Testis (tissue), 2 donors: ENCODE measurements at regions not wholly inside any gene's neighbourhood (a gene's known extent, or its start where the extent isn't known, plus 50 kb on each side); places are given as distances from the start of the nearest gene placed in this dataset.

Experiments
- DNase-seq: peaks from one replicate; pipeline ENCODE4 v3.0.0-alpha.2; 2019
- H3K27ac ChIP-seq, 2 donors: fragments of 200-600 bp; sonication (generic); one replicate each; pipeline ENCODE4 v1.5.1; 2019
- H3K27me3 ChIP-seq: fragments of 200-600 bp; sonication (generic); one replicate; pipeline ENCODE4 v1.5.1; 2019
- H3K36me3 ChIP-seq: fragments of 200-600 bp; sonication (generic); one replicate; pipeline ENCODE4 v1.5.1; 2017; ENCODE audit warnings: low read depth; ENCODE audit errors: missing control alignments
- H3K4me1 ChIP-seq: fragments of 200-600 bp; sonication (generic); one replicate; pipeline ENCODE4 v1.5.1; 2019
- H3K4me3 ChIP-seq, 2 donors: fragments of 200-600 bp; sonication (generic); one replicate each; pipeline ENCODE4 v1.5.1; 2017 to 2019
- H3K9me3 ChIP-seq: fragments of 200-600 bp; sonication (generic); one replicate; pipeline ENCODE4 v1.5.1; 2017
- POLR2A ChIP-seq: fragments of 450-650 bp; IDR thresholded peaks from one replicate; pipeline ENCODE4 v1.6.1; 2017; ENCODE audit warnings: antibody characterized with exemption, mild to moderate bottlenecking, moderate library complexity
- WGBS, 2 donors: methylation state at CpG; one replicate each; pipeline ENCODE4 v1.1.5; 2018; 5-methylcytosine and 5-hydroxymethylcytosine counted together
- intact Hi-C: fragments of 100-400 bp; cut with DNase I; formaldehyde crosslinking; loops from one replicate; pipeline ENCODE4 v1.15.1; 2023; ENCODE audit warnings: low total_unique reads
- TF ChIP-seq, protein P1 (sequence below), 3 experiments: fragments of 450-650 bp in 2 of 3; fragments of 200-600 bp in 1 of 3; sonication (generic) in 1 of 3; IDR thresholded peaks; one replicate each; pipeline ENCODE4 v1.5.1; 2016 to 2019; ENCODE audit warnings: antibody characterized with exemption in 3 of 3, mild to moderate bottlenecking in 2 of 3, moderate library complexity in 1 of 3

DNA sequence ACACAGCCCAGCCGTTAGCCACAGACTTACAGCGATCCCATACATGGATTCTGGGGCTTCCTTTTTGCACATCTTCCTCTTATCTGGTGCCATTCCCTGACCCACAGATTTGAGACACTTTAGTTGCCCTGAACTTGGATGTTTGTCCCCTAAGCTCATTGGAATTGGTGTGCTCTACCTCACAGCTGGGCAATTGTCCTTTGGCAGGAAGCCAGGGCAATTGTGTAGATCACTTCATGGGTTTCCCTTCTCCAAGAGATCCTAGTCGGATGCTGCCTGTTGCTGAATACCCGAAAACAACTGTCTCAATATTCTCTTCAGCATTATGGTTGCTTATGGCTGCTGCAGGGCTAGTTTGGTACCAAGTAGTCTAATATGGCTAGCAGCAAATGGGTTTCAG is 470.7 kb upstream of the MKI67 start:
- no peak for DNase-seq
- TF ChIP-seq, protein P1, sequence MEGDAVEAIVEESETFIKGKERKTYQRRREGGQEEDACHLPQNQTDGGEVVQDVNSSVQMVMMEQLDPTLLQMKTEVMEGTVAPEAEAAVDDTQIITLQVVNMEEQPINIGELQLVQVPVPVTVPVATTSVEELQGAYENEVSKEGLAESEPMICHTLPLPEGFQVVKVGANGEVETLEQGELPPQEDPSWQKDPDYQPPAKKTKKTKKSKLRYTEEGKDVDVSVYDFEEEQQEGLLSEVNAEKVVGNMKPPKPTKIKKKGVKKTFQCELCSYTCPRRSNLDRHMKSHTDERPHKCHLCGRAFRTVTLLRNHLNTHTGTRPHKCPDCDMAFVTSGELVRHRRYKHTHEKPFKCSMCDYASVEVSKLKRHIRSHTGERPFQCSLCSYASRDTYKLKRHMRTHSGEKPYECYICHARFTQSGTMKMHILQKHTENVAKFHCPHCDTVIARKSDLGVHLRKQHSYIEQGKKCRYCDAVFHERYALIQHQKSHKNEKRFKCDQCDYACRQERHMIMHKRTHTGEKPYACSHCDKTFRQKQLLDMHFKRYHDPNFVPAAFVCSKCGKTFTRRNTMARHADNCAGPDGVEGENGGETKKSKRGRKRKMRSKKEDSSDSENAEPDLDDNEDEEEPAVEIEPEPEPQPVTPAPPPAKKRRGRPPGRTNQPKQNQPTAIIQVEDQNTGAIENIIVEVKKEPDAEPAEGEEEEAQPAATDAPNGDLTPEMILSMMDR (IDR thresholded peaks at IDR 0.05) = no peak
- no peak for TF ChIP-seq POLR2A
- Histone ChIP-seq H3K4me3 (no peak overlapping the region), H3K36me3 (no peaks in the 10 kb centered on the region), H3K27ac (no peak overlapping the region), H3K9me3 (no peaks in the 10 kb centered on the region), H3K4me1 (no peaks in the 10 kb centered on the region), H3K27me3 (no peaks in the 10 kb centered on the region)
- 85 to 93% methylated on average over 4 of the region's 4 CpGs for WGBS, 2 donors
- intact Hi-C loops = no loop called here

DNA sequence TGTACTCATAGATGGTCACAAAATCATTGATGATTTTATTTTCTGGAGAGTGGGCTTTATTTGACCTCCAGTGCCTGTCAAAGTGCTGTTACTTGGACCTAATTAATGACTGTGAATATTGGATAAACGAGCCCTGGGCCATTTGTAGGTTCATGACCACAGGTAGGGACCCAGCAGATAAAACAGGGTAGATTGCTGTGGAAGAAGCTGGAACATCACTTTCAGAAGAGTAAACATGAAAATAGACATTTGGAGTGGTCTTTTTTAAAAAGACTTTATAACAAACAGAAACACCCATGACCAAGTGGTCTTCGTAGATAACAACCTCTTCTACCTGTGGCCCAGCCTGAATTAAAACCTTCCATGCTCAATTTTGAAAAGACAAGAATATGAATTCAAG is 472.8 kb upstream of the MKI67 start:
- intact Hi-C loops = no loop called here
- 90 to 92% methylated on average over 2 of the region's 2 CpGs for whole genome bisulfite sequencing, 2 donors
- TF ChIP-seq POLR2A = no peak
- TF ChIP-seq, protein P1 (IDR thresholded peaks at IDR 0.05) = no peak
- no peak for DNase-seq
- Histone ChIP-seq H3K36me3 (no peaks in the 10 kb centered on the region), H3K4me1 (no peaks in the 10 kb centered on the region), H3K9me3 (no peaks in the 10 kb centered on the region), H3K27ac (no peak overlapping the region), H3K27me3 (no peaks in the 10 kb centered on the region), H3K4me3 (no peak overlapping the region)

- Histone ChIP-seq H3K36me3 (no peaks in the 10 kb centered on the region), H3K4me3 (no peak overlapping the region), H3K27ac (no peak overlapping the region), H3K9me3 (no peaks in the 10 kb centered on the region), H3K27me3 (no peaks in the 10 kb centered on the region), H3K4me1 (no peaks in the 10 kb centered on the region)
- DNase-seq = no peak
- intact Hi-C loops = no loop called here
- 81 to 87% methylated on average over 4 of the region's 4 CpGs for WGBS, 2 donors
- TF ChIP-seq POLR2A = no peak
- TF ChIP-seq, protein P1 (IDR thresholded peaks at IDR 0.05) = no peak
Observed at GRCh38 chr10:128599538-128599937, 473.3 kb upstream of the MKI67 start.

DNA sequence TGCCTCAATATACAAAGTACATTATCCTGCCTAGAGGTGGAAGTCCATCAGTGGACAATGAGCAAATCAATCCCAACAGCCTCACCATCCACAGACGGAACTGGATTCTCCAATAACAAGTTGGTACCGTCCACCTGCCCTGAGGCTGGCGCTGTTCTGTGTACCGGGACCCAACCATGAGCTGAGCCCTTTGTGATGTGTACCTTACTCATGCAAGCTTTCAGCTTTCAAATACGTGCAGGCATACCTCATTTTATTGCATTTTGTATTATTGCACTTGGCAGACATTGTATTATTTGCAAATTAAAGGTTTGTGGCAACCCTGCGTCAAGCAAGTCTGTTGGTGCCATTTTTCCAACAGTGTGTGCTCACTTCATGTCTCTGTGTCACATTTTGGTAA is 476.0 kb upstream of the MKI67 start:
- Histone ChIP-seq H3K4me1 (no peaks in the 10 kb centered on the region), H3K27me3 (no peaks in the 10 kb centered on the region), H3K36me3 (no peaks in the 10 kb centered on the region), H3K4me3 (no peak overlapping the region), H3K27ac (no peak overlapping the region), H3K9me3 (no peaks in the 10 kb centered on the region)
- TF ChIP-seq, protein P1 (IDR thresholded peaks at IDR 0.05) = no peak
- TF ChIP-seq POLR2A = no peak
- no peak for DNase-seq
- intact Hi-C loops = no loop called here
- WGBS, 2 donors = 86 to 93% methylated on average over 6 of the region's 6 CpGs

DNA sequence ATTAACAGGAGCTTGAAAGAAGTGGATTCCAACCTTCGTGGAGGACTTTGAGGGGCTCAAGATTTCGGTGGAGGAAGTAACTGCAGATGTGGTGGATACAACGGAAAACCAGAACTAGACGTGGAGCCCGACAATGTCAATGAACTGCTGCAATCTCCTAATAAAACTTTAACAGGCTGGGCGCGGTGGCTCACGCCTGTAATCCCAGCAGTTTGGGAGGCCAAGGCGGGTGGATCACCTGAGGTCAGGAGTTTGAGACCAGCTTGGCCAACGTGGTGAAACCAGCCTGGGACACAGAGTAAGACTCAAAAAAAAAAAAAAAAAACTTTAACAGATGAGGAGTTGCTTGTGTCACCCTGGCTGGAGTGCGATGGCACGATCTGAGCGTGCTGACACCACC is 477.8 kb upstream of the MKI67 start:
- no peaks in the 10 kb centered on the region for H3K4me1 ChIP-seq
- no peaks in the 10 kb centered on the region for H3K9me3 ChIP-seq
- intact Hi-C loops = no loop called here
- no peak for DNase-seq
- no peak overlapping the region for H3K4me3 ChIP-seq
- no peak overlapping the region for H3K27ac ChIP-seq
- WGBS, 2 donors = 91 to 94% methylated on average over 13 of the region's 13 CpGs
- TF ChIP-seq, protein P1 (IDR thresholded peaks at IDR 0.05) = no peak
- no peak for TF ChIP-seq POLR2A
- H3K36me3 ChIP-seq = no peaks in the 10 kb centered on the region
- no peaks in the 10 kb centered on the region for H3K27me3 ChIP-seq
